ACC112 (cell line): ENCODE measurements at regions not wholly inside any gene's neighbourhood (a gene's known extent, or its start where the extent isn't known, plus 50 kb on each side); places are given as distances from the start of the nearest gene placed in this dataset.
A peak's percentile ranks its signal among the peaks of the same experiment; 100 is the strongest.

Source experiments
- H2AFZ ChIP-seq: fragments of 200-600 bp; sonication (generic); one replicate; pipeline ENCODE4 v1.6.0; 2017; ENCODE audit warnings: antibody characterized with exemption, low read length; ENCODE audit not compliant: unreplicated experiment
- H3K27ac ChIP-seq: fragments of 200-600 bp; sonication (generic); 2 replicates; pipeline ENCODE4 v1.5.1; 2014; ENCODE audit warnings: low read depth, mild to moderate bottlenecking, antibody characterized with exemption, low read length, moderate library complexity
- H3K27me3 ChIP-seq: fragments of 200-600 bp; sonication (generic); 2 replicates; pipeline ENCODE4 v1.6.1; 2014; ENCODE audit warnings: mild to moderate bottlenecking, antibody characterized with exemption, low read length, moderate library complexity, mixed read lengths; ENCODE audit not compliant: insufficient read depth
- H3K36me3 ChIP-seq: fragments of 200-600 bp; sonication (generic); 2 replicates; pipeline ENCODE4 v1.6.1; 2016; ENCODE audit warnings: mild to moderate bottlenecking, antibody characterized with exemption, low read length, moderate library complexity, mixed read lengths; ENCODE audit not compliant: insufficient read depth
- H3K4me1 ChIP-seq: fragments of 200-600 bp; sonication (generic); one replicate; pipeline ENCODE4 v1.6.1; 2016; ENCODE audit warnings: low read length, mixed read lengths; ENCODE audit not compliant: insufficient read depth, unreplicated experiment, control insufficient read depth
- H3K4me3 ChIP-seq: fragments of 200-600 bp; sonication (generic); 2 replicates; pipeline ENCODE4 v1.5.1; 2014; ENCODE audit warnings: mild to moderate bottlenecking, low read depth, low read length
- H3K79me2 ChIP-seq: fragments of 200-600 bp; sonication (generic); one replicate; pipeline ENCODE4 v1.6.0; 2016; ENCODE audit warnings: low read length; ENCODE audit not compliant: control insufficient read depth, unreplicated experiment, insufficient read depth

DNA sequence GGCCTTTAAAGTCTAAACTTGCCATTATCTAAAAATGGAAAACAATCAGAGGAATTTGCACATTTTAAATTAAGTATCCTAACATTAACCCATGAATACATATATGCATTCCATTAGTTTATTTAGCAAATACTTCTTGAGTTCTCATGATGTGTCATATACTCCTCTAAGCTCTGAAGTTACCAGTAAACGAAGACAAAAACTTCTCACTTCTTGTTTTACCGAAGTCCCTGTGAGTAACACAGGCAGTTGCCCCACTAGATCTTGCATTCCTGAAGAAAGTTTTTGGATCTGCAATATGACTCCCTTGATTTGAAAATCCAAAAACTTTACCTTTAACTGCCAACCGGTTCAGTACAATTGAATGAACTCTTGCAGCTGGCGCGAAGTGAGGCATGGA, 439.0 kb upstream of the MPDZ start:
- H3K27me3 ChIP-seq: no peaks in the 10 kb centered on the region

GRCh38 chr9:13718086-13718485, 438.6 kb upstream of the MPDZ start:
- peak overlapping the region; percentile 79; the same call in 1 of the 2 replicates for H3K27ac ChIP-seq
- no peak overlapping the region for H3K4me3 ChIP-seq

More for the DNA sequence above, 439.0 kb upstream of the MPDZ start:
- Histone ChIP-seq H2AFZ (no peak overlapping the region), H3K4me3 (no peak overlapping the region), H3K27ac (peak overlapping the region; percentile 79), H3K79me2 (no peaks in the 10 kb centered on the region), H3K4me1 (peaks cover 41% of the 10 kb centered on the region), H3K36me3 (no peaks in the 10 kb centered on the region)

DNA sequence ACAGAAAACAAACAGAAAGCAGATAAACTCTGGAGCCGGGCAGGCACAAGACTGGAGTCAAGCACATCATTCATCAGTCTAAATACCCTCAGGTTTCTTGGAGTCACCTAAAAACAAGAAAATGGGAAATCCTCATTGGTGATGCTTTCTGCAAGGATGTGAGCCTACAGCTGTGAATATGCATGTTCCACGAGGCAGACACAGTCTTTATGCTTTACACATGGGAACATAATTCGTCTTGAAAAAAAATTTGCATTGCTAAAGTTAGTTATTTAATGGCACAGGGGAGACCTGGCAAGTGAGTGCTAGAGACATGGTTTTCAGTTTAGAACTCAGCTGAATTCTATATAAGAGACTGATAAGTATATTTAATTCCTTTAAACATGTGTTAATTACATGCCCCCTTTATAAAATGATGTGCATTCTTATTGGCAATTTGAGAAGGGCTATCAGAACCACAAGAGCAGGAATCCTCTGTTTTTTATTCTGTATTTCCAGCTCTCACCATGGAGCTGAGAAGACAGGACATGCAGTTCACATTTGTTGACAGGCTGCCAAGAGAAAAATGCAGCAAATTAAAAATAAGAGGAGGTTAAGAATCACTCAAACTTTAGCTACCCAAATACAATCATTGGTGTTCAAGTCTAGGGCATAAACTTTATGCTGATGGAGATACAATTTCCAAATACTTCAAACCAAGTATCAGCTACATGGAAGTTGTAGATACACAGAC, 438.0 kb upstream of the MPDZ start:
- peaks cover 41% of the 10 kb centered on the region for H3K4me1 ChIP-seq
- no peaks in the 10 kb centered on the region for H3K36me3 ChIP-seq
- H3K79me2 ChIP-seq: no peaks in the 10 kb centered on the region
- H3K4me3 ChIP-seq: 0 out of 2 replicates have a peak overlapping the region, but pooled peaks have one; percentile 11
- H3K27ac ChIP-seq: peak overlapping the region; percentile 79; the same call in 1 of the 2 replicates
- peak overlapping the region; percentile 15 for H2AFZ ChIP-seq
- H3K27me3 ChIP-seq: no peaks in the 10 kb centered on the region

More at GRCh38 chr9:13718086-13718485, 438.6 kb upstream of the MPDZ start:
- Histone ChIP-seq H2AFZ (no peak overlapping the region), H3K36me3 (no peaks in the 10 kb centered on the region), H3K4me1 (peaks cover 41% of the 10 kb centered on the region), H3K27me3 (no peaks in the 10 kb centered on the region), H3K79me2 (no peaks in the 10 kb centered on the region)

DNA sequence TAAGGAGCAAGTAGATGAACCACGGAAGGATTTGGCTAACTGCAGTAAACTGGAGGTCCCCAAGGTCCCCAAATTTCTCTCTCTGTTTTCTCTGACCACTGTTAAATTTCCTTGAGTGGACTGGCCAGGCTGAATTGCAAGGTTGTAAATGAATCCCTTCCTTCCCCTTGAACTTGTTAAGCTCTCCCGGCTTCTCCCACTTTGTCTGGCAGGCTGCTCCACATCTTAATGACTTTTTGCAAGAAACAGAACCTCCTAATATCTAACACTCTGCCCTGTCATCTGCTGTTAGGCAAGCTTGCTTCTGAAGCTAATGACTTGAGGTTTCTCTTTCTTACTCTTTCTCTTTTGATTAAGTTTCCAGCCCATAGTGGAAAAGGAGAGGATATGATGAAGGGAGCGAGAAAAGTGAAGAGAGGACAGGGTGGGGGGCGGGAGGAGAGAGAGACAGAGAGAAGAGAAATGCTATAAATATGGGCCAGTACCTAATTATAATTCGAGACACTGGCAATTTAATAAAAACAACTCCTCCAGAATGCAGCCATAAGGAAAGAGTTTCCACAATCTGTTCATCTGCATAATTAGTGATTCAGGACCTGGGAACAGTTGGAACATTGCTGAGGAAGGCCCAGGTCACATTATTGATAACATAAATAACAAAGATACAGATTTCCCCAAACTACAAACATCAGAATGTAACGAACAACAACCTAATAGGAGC, 437.3 kb upstream of the MPDZ start:
- no peak overlapping the region for H3K27ac ChIP-seq
- no peaks in the 10 kb centered on the region for H3K79me2 ChIP-seq
- no peaks in the 10 kb centered on the region for H3K36me3 ChIP-seq
- no peaks in the 10 kb centered on the region for H3K27me3 ChIP-seq
- 0 out of 2 replicates have a peak overlapping the region, but pooled peaks have one; percentile 11 for H3K4me3 ChIP-seq
- peak overlapping the region; percentile 15 for H2AFZ ChIP-seq
- H3K4me1 ChIP-seq: peaks cover 41% of the 10 kb centered on the region

DNA sequence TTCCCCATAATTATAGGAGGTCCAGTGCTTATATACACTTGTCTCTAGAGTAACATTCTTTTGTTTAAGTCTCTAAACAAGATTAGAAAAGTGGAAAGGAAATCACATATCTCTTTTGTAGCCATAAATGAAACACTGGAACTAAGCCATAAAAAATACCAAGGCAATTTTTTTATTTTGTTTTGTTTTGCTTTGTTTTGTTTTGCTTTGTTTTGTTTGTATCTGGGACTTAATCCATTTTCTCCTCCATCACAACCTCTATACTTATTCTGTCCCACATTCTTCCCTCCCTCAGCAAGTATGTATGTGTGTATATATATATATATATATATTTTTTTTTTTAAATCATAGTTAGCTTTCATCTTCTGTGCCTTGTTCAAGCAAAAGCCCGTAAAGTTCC, 436.6 kb upstream of the MPDZ start:
- no peak overlapping the region for H2AFZ ChIP-seq
- H3K27me3 ChIP-seq: no peaks in the 10 kb centered on the region
- H3K79me2 ChIP-seq: no peaks in the 10 kb centered on the region
- no peak overlapping the region for H3K27ac ChIP-seq
- H3K4me3 ChIP-seq: no peak overlapping the region
- no peaks in the 10 kb centered on the region for H3K36me3 ChIP-seq
- peaks cover 41% of the 10 kb centered on the region for H3K4me1 ChIP-seq

DNA sequence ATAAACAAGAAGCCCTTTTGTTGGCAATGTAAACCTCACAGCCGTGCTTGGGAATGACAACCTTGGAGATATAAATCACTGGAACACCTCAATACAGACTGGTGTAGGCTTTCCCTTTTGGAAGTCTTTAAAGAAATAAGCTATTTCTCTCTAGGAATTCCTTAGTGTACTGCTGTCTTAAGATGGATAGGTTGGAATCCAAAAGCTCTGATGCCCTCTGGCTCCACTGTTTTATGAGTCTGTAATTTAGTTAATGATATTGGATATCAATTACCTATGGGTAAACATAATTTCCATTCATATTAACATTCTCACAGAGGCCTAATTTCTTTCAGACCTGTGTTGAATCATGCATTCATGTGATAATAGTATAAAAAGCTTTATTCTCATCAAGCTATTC, 435.9 kb upstream of the MPDZ start:
- H3K4me1 ChIP-seq: peaks cover 39% of the 10 kb centered on the region
- H3K79me2 ChIP-seq: no peaks in the 10 kb centered on the region
- no peak overlapping the region for H2AFZ ChIP-seq
- no peaks in the 10 kb centered on the region for H3K27me3 ChIP-seq
- no peak overlapping the region for H3K4me3 ChIP-seq
- H3K27ac ChIP-seq: no peak overlapping the region
- no peaks in the 10 kb centered on the region for H3K36me3 ChIP-seq

DNA sequence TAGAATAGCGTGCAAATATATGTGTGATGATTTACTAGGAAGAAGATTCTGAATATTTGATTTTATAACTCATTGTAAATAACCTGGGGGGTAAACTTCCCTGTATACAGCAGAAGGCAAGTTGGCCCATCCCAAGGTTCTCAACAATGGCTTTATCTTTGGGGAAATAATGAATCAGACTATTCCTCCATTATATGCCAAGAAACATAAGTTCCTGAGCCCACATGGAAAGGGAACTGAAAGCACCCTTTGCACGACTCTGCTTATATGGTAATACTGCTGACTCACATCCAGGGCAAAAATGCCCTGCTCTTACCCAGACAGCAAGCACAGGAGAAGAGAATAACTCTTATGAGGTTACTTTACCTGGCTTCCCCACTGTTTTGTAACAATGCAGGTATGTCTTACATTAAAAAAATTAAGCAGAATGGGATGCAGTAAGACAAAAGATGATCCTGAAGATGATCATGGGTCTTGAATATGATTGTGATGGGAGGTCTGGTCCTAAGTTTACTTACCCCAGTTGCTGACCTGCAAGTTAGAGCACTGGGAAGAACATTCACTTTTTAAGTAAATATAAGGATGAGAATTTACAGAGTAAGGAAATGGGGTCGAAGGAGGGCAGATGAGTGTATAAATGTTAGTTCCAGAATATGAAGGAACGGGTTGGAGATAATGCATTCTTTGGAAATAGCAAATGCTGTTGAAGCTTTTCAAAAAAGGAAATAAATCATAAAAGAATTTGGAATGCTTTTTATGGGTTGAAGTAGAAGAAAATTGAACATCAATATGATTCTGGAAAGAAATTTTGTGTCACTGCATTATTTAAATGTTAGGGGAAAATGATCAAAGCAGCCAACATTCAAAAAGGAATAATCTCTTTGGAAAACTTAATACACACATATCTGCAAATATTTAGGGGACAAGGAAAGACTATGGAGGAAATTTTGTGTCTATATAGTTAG, 428.4 kb upstream of the MPDZ start:
- H3K27ac ChIP-seq: peak overlapping the region; percentile 97
- no peaks in the 10 kb centered on the region for H3K27me3 ChIP-seq
- no peaks in the 10 kb centered on the region for H3K36me3 ChIP-seq
- H2AFZ ChIP-seq: peak overlapping the region; percentile 79
- H3K4me1 ChIP-seq: peaks cover 35% of the 10 kb centered on the region
- H3K4me3 ChIP-seq: peak overlapping the region; percentile 45
- no peaks in the 10 kb centered on the region for H3K79me2 ChIP-seq

DNA sequence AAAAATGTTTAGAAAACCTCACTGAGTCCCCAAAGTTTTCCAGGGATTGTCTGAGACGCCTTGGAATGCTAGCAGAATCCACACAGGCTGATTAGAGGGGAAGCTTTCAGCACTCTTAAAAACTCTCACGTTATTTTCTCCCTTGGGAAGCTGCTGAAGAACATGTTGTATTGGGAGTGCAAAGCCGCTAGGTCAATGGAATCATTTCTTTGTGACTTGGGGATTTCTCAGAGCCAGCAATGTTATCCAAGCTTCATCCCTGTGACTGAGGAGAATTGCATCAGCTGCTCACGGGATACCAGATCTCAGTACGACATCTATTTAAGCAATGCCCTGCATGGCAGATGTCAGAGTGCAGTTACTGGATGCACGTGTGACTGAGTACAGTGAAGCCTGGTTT, 426.4 kb upstream of the MPDZ start:
- Histone ChIP-seq H3K27me3 (no peaks in the 10 kb centered on the region), H3K4me1 (peaks cover 35% of the 10 kb centered on the region), H3K36me3 (no peaks in the 10 kb centered on the region), H3K4me3 (peak overlapping the region; percentile 28; the same call in 1 of the 2 replicates), H2AFZ (peak overlapping the region; percentile 94), H3K79me2 (no peaks in the 10 kb centered on the region), H3K27ac (peak overlapping the region; percentile 97)

DNA sequence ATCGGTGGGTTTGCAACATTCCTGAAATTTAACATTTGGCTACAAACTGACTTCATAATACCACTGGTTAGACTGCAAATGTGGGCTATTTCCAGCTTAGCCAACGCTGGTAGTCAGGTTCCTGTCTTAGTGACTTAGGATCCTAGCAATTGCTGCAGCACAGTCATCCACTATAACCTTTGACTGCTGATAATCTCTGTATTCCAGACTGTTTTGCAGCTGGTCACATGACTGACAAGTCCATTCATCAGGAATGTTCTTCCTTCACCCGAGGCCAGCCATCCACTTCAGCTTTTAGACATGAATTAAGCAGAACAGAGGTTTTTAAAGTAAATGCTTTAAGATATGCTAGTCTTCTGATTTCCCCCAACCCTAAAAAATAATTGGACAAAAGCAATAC, 425.9 kb upstream of the MPDZ start:
- no peaks in the 10 kb centered on the region for H3K79me2 ChIP-seq
- peak overlapping the region; percentile 97 for H3K27ac ChIP-seq
- no peaks in the 10 kb centered on the region for H3K36me3 ChIP-seq
- peaks cover 35% of the 10 kb centered on the region for H3K4me1 ChIP-seq
- H3K4me3 ChIP-seq: peak overlapping the region; percentile 28; the same call in 1 of the 2 replicates
- H3K27me3 ChIP-seq: no peaks in the 10 kb centered on the region
- H2AFZ ChIP-seq: peak overlapping the region; percentile 94

- Histone ChIP-seq H3K27ac (no peak overlapping the region), H3K4me3 (no peak overlapping the region), H3K36me3 (no peaks in the 10 kb centered on the region), H2AFZ (no peak overlapping the region), H3K79me2 (no peaks in the 10 kb centered on the region), H3K4me1 (peaks cover 7% of the 10 kb centered on the region), H3K27me3 (no peaks in the 10 kb centered on the region)
Observed at GRCh38 chr9:13690595-13690994, 411.1 kb upstream of the MPDZ start.
